ENCODE measurements at regions not wholly inside any gene's neighbourhood (a gene's known extent, or its start where the extent isn't known, plus 50 kb on each side); places are given as distances from the start of the nearest gene placed in this dataset.

GRCh38 chr15:35834866-35835265, 288.9 kb upstream of the DPH6 start:
- no peak overlapping the region for H3K27ac ChIP-seq (ENCODE audit: low read depth, low read length)
- BruUV-seq (replicated peaks) = no TSS peak
- H3K27me3 ChIP-seq (ENCODE audit: insufficient read depth, low read length) = no peaks in the 10 kb centered on the region
- TF ChIP-seq CEBPB (IDR thresholded peaks at IDR 0.05; ENCODE audit: low read depth) = no peak
- peak; percentile 20; the same call in 1 of the 2 replicates for TF ChIP-seq ELF1 (IDR thresholded peaks at IDR 0.05; ENCODE audit: borderline replicate concordance, low read depth)
- ChIA-PET RAD21 (ENCODE audit: low non-redundant PET in 1 of 2, low total read pairs in 2 of 2, uncharacterized antibody in 2 of 2, unreplicated experiment in 2 of 2) (no interaction called here), POLR2A (no interaction called here), CTCF (no interaction called here)
- DNase-seq (ENCODE audit: low read depth, low spot score) (no peak), ATAC-seq (no peak)
- H3K4me1 ChIP-seq (ENCODE audit: control insufficient read depth in 1 of 2, insufficient read depth in 2 of 2, low read length in 2 of 2) = no peaks in the 10 kb centered on the region
- H3K9ac ChIP-seq (ENCODE audit: low read length) = no peak overlapping the region
- no peak overlapping the region for H3K4me3 ChIP-seq (replicated peaks in 1 of 2; ENCODE audit: low read depth in 1 of 2, low read length in 2 of 2)
- H3K9me3 ChIP-seq (ENCODE audit: control insufficient read depth in 1 of 2, insufficient read depth in 1 of 2, low read depth in 1 of 2, low read length in 2 of 2) = no peaks in the 10 kb centered on the region
- H3K9me2 ChIP-seq (ENCODE audit: insufficient read depth) = no peaks in the 10 kb centered on the region
- peak overlapping the region; percentile 27 for H2AFZ ChIP-seq (ENCODE audit: low read depth, low read length, poor library complexity, severe bottlenecking)
- H3K36me3 ChIP-seq (ENCODE audit: control insufficient read depth in 1 of 2, insufficient read depth in 2 of 2, low read length in 2 of 2) = no peaks in the 10 kb centered on the region
- no peaks in the 10 kb centered on the region for H3K79me2 ChIP-seq (ENCODE audit: insufficient read depth, low read length)
- no peak overlapping the region for H3K4me2 ChIP-seq (ENCODE audit: low read length)
- intact Hi-C loops (cut with micrococcal nuclease) = no loop called here
- H4K20me1 ChIP-seq (ENCODE audit: insufficient read depth) = no peaks in the 10 kb centered on the region

- DNase-seq (ENCODE audit: low read depth, low spot score) (no peak), ATAC-seq (no peak)
- no peak for TF ChIP-seq POLR2A (IDR thresholded peaks at IDR 0.05; ENCODE audit: borderline replicate concordance, extremely low read depth, insufficient read depth, insufficient read length)
- TF ChIP-seq, protein P1, sequence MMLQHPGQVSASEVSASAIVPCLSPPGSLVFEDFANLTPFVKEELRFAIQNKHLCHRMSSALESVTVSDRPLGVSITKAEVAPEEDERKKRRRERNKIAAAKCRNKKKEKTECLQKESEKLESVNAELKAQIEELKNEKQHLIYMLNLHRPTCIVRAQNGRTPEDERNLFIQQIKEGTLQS (IDR thresholded peaks at IDR 0.05) = no peak
- TF ChIP-seq, protein P2, sequence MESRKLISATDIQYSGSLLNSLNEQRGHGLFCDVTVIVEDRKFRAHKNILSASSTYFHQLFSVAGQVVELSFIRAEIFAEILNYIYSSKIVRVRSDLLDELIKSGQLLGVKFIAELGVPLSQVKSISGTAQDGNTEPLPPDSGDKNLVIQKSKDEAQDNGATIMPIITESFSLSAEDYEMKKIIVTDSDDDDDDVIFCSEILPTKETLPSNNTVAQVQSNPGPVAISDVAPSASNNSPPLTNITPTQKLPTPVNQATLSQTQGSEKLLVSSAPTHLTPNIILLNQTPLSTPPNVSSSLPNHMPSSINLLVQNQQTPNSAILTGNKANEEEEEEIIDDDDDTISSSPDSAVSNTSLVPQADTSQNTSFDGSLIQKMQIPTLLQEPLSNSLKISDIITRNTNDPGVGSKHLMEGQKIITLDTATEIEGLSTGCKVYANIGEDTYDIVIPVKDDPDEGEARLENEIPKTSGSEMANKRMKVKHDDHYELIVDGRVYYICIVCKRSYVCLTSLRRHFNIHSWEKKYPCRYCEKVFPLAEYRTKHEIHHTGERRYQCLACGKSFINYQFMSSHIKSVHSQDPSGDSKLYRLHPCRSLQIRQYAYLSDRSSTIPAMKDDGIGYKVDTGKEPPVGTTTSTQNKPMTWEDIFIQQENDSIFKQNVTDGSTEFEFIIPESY (IDR thresholded peaks at IDR 0.05; ENCODE audit: extremely low read depth, insufficient replicate concordance, low read length) = no peak
- no peak for TF ChIP-seq SIN3A (IDR thresholded peaks at IDR 0.05; ENCODE audit: low read depth)
- Histone ChIP-seq H3K4me2 (ENCODE audit: low read length) (no peak overlapping the region), H3K36me3 (ENCODE audit: control insufficient read depth in 1 of 2, insufficient read depth in 2 of 2, low read length in 2 of 2) (no peaks in the 10 kb centered on the region), H3K9me3 (ENCODE audit: control insufficient read depth in 1 of 2, insufficient read depth in 1 of 2, low read depth in 1 of 2, low read length in 2 of 2) (no peaks in the 10 kb centered on the region), H3K4me3 (replicated peaks in 1 of 2; ENCODE audit: low read depth in 1 of 2, low read length in 2 of 2) (no peak overlapping the region), H3K79me2 (ENCODE audit: insufficient read depth, low read length) (no peaks in the 10 kb centered on the region), H3K4me1 (ENCODE audit: control insufficient read depth in 1 of 2, insufficient read depth in 2 of 2, low read length in 2 of 2) (no peaks in the 10 kb centered on the region), H2AFZ (ENCODE audit: low read depth, low read length, poor library complexity, severe bottlenecking) (no peak overlapping the region), H3K27me3 (ENCODE audit: insufficient read depth, low read length) (no peaks in the 10 kb centered on the region), H4K20me1 (ENCODE audit: insufficient read depth) (no peaks in the 10 kb centered on the region), H3K9ac (ENCODE audit: low read length) (no peak overlapping the region), H3K9me2 (ENCODE audit: insufficient read depth) (no peaks in the 10 kb centered on the region), H3K27ac (ENCODE audit: low read depth, low read length) (no peak overlapping the region)
- no TSS peak for BruUV-seq (replicated peaks)
- intact Hi-C loops (cut with micrococcal nuclease) = no loop called here
- ChIA-PET RAD21 (ENCODE audit: low non-redundant PET in 1 of 2, low total read pairs in 2 of 2, uncharacterized antibody in 2 of 2, unreplicated experiment in 2 of 2) (no interaction called here), CTCF (no interaction called here), POLR2A (no interaction called here)
Observed at GRCh38 chr15:35838424-35839111, 292.6 kb upstream of the DPH6 start.

Measured in HCT116 (cell line).